WTC11 (cell line): ENCODE measurements at regions not wholly inside any gene's neighbourhood (a gene's known extent, or its start where the extent isn't known, plus 50 kb on each side); places are given as distances from the start of the nearest gene placed in this dataset.
"Not testable (repeated sequence)": the region's sequence is repeated elsewhere in the genome, so short reads cannot be mapped to it uniquely, and the experiment has no call there.

Experiments used
- ATF2 ChIP-seq: sonication (generic); formaldehyde crosslinking; IDR thresholded peaks from 2 replicates; pipeline ENCODE4 v1.8.1; 2022; ENCODE audit warnings: low read depth, missing genetic modification reagents, borderline replicate concordance
- CREB1 ChIP-seq: sonication (generic); formaldehyde crosslinking; IDR thresholded peaks from 2 replicates; pipeline ENCODE4 v1.8.0; 2023; ENCODE audit warnings: mild to moderate bottlenecking, missing genetic modification reagents
- CTCF ChIP-seq: fragments of 200-600 bp; IDR thresholded peaks from 2 replicates; pipeline ENCODE4 v1.8.0; 2022; ENCODE audit warnings: antibody characterized with exemption
- E2F5 ChIP-seq: sonication (generic); formaldehyde crosslinking; IDR thresholded peaks from 2 replicates; pipeline ENCODE4 v1.8.1; 2022; ENCODE audit warnings: mild to moderate bottlenecking, moderate library complexity, missing genetic modification reagents
- ELF4 ChIP-seq: sonication (generic); formaldehyde crosslinking; IDR thresholded peaks from 2 replicates; pipeline ENCODE4 v1.8.1; 2022; ENCODE audit warnings: low read depth, mild to moderate bottlenecking, moderate library complexity, missing genetic modification reagents
- ETV6 ChIP-seq: sonication (generic); formaldehyde crosslinking; IDR thresholded peaks from 2 replicates; pipeline ENCODE4 v1.8.1; 2022; ENCODE audit warnings: mild to moderate bottlenecking, missing genetic modification reagents
- FOXP1 ChIP-seq: sonication (generic); formaldehyde crosslinking; IDR thresholded peaks from 2 replicates; pipeline ENCODE4 v1.8.0; 2022; ENCODE audit warnings: missing genetic modification reagents, mild to moderate bottlenecking, moderate library complexity, borderline replicate concordance
- GABPB1 ChIP-seq: sonication (generic); formaldehyde crosslinking; IDR thresholded peaks from 2 replicates; pipeline ENCODE4 v1.8.1; 2023; ENCODE audit warnings: mild to moderate bottlenecking, missing genetic modification reagents
- HMGXB4 ChIP-seq: sonication (generic); formaldehyde crosslinking; IDR thresholded peaks from 2 replicates; pipeline ENCODE4 v1.8.1; 2023; ENCODE audit warnings: mild to moderate bottlenecking, moderate library complexity, missing genetic modification reagents
- JUN ChIP-seq: sonication (generic); formaldehyde crosslinking; IDR thresholded peaks from 2 replicates; pipeline ENCODE4 v1.8.0; 2023; ENCODE audit warnings: mild to moderate bottlenecking, missing genetic modification reagents
- NR1H2 ChIP-seq: sonication (generic); formaldehyde crosslinking; IDR thresholded peaks from 2 replicates; pipeline ENCODE4 v1.9.0; 2021; ENCODE audit warnings: mild to moderate bottlenecking, moderate library complexity, missing genetic modification reagents
- NR3C1 ChIP-seq: sonication (generic); formaldehyde crosslinking; conservative IDR thresholded peaks from 2 replicates; pipeline ENCODE4 v1.8.1; 2023; ENCODE audit warnings: low read depth, mild to moderate bottlenecking, missing genetic modification reagents
- USF1 ChIP-seq: sonication (generic); formaldehyde crosslinking; IDR thresholded peaks from 2 replicates; pipeline ENCODE4 v1.8.0; 2022; ENCODE audit warnings: mild to moderate bottlenecking, missing genetic modification reagents
- ZNF416 ChIP-seq: fragments of 250-450 bp; sonication (Bioruptor Pico); IDR thresholded peaks from 2 replicates; pipeline ENCODE4 v1.9.0; 2021; ENCODE audit warnings: mild to moderate bottlenecking, inconsistent platforms

GRCh38 chr4:4084171-4084570, 142.6 kb downstream of the OTOP1 start:
- TF ChIP-seq CREB1 (CRISPR knock-in tag); CTCF; HMGXB4 (CRISPR knock-in tag); ZNF416; FOXP1 (CRISPR knock-in tag); ATF2 (CRISPR knock-in tag); E2F5 (CRISPR knock-in tag); ELF4 (CRISPR knock-in tag); JUN (CRISPR knock-in tag); ETV6 (CRISPR knock-in tag); NR3C1 (CRISPR knock-in tag); NR1H2 (CRISPR knock-in tag); USF1 (CRISPR knock-in tag); GABPB1 (CRISPR knock-in tag): not testable (repeated sequence)
